ENCODE measurements at regions not wholly inside any gene's neighbourhood (a gene's known extent, or its start where the extent isn't known, plus 50 kb on each side); places are given as distances from the start of the nearest gene placed in this dataset.

DNA sequence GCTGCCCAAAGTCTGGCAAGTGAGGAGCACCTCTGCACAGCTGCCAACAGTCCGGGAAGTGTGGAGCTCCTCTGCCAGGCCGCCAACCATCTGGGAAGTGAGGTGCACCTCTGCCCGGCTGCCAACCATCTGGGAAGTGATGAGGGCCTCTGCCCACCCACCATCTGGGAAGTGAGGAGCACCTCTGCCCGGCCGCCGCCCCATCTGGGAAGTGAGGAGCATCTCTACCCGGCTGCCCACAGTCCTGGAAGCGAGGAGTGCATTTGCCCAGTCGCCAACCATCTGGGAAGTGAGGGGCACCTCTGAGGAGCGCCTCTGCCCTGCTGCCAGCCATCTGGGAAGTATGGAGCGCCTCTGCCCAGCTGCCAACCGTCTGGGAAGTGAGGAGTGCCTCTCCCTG is 893.7 kb downstream of the TYW1 start:
- H3K4me3 ChIP-seq (ENCODE audit: low read depth, low read length), result no peak overlapping the region
- TF ChIP-seq, protein P1, sequence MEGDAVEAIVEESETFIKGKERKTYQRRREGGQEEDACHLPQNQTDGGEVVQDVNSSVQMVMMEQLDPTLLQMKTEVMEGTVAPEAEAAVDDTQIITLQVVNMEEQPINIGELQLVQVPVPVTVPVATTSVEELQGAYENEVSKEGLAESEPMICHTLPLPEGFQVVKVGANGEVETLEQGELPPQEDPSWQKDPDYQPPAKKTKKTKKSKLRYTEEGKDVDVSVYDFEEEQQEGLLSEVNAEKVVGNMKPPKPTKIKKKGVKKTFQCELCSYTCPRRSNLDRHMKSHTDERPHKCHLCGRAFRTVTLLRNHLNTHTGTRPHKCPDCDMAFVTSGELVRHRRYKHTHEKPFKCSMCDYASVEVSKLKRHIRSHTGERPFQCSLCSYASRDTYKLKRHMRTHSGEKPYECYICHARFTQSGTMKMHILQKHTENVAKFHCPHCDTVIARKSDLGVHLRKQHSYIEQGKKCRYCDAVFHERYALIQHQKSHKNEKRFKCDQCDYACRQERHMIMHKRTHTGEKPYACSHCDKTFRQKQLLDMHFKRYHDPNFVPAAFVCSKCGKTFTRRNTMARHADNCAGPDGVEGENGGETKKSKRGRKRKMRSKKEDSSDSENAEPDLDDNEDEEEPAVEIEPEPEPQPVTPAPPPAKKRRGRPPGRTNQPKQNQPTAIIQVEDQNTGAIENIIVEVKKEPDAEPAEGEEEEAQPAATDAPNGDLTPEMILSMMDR (conservative IDR thresholded peaks at IDR 0.05; ENCODE audit: low read depth, low read length), result no peak
- no peak for DNase-seq (ENCODE audit: low read depth)

DNA sequence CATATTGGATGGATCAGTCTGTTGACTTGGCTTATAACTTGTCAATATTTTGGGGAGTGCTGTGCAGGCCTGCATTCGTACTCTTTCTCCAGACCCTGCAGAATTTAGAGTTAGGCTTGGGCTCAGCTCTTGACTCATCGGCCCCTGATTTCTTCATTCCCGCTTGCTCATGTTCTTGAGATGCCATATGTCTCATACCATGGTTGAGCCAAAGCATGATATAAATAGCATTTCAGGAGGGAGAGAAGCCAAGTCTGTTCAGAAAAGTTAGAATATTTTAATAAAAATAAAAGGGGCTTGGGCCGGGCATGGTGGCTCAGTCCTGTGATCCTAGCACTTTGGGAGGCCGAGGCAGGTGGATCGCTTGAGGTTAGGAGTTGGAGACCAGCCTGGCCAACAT is 898.1 kb downstream of the TYW1 start:
- no peak for DNase-seq (ENCODE audit: low read depth)
- no peak overlapping the region for H3K4me3 ChIP-seq (ENCODE audit: low read depth, low read length)
- TF ChIP-seq, protein P1 (conservative IDR thresholded peaks at IDR 0.05; ENCODE audit: low read depth, low read length), result no peak

DNA sequence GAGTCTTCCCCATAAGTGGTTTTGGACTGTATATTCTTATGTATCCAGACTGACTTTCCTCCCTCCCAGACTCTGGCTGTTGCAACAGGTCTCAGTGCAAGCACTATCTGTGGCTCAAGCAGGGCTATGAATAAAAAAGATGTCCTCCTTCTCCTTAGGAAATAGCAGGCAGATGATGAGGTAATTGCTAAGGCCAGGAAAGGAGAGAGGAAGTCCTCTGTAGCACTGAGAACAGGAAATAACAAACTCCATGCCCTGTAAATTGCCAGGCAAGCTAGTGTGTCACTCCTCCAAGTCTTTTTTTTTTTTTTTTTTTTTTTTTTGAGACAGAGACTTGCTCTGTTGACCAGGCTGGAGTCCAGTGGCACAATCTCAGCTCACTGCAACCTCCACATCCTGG is 900.1 kb downstream of the TYW1 start:
- no peak for DNase-seq (ENCODE audit: low read depth)
- no peak overlapping the region for H3K4me3 ChIP-seq (ENCODE audit: low read depth, low read length)
- TF ChIP-seq, protein P1 (conservative IDR thresholded peaks at IDR 0.05; ENCODE audit: low read depth, low read length), result no peak

DNA sequence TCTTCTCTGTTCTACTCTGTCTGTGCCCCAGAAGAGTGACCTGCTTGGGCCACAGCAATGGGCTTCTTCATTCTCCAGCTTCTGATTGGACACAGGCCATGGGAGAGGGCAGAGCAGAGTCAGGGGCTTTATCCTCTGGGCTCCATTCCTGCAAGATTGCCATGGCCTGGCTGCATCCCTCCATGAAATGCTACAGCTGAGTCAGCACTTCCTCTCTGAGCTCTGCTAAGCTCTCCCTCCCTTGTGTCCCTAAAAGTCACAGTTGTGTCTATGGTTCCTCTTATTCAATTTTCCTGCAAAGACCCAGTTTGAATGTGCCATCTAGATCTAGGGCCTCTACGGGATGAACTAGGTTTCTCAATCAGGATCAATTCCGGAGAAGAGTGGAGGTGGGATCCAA is 903.8 kb downstream of the TYW1 start:
- H3K4me3 ChIP-seq (ENCODE audit: low read depth, low read length), result no peak overlapping the region
- TF ChIP-seq, protein P1 (conservative IDR thresholded peaks at IDR 0.05; ENCODE audit: low read depth, low read length), result no peak
- no peak for DNase-seq (ENCODE audit: low read depth)

DNA sequence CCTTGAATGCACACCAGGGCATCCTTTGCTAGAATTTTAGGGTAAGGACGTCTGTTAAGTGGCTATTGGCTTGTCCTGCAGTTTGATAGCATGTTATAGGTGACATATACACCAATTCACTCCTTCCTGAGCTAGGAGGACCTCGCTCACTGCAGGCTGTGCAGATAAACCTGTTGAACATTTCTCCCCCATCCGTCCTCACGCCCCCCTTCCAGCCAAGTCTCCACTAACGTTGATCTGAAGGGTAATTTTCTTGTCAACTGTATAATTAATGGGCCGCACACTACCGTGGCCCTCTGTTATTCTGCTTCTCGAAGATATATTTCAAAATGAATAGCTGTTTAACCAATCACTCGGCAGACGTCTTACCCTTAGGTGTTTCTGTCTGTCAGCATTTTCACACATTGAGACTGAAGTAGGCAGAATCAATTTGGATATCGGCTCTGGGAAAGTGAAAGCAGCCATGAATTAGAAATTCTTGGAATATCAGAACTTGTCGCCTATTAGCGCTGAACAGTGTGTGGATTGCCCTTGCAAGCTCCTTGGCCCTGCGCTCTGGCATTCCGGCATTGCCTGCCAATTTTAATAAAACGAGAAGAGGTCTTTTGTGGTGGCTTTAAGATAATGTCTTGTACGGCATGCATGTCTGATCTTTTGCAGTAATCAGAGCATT is 905.3 kb downstream of the TYW1 start:
- H3K4me3 ChIP-seq (ENCODE audit: low read depth, low read length), result no peak overlapping the region
- TF ChIP-seq, protein P1 (conservative IDR thresholded peaks at IDR 0.05; ENCODE audit: low read depth, low read length), result no peak
- DNase-seq (ENCODE audit: low read depth), result no peak

DNA sequence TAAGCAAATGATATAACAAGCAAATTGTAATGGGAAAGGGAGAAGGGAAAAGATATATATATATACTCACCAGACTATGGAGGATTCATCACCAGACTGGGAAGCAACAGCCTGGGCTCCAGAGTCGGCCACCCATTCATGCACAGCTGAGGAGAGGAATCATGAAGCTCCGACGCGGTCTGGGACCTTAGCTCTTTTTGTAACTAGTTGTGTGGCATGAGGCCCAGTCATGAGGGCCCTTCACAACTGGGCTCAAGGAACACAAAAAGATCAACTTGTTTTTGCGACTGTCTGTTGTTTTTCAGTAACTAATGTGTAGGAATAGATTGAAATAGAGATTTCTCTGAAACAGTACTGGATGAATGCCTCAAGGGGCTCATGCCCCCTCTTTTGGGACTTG is 911.2 kb downstream of the TYW1 start:
- no peak for DNase-seq (ENCODE audit: low read depth)
- H3K4me3 ChIP-seq (ENCODE audit: low read depth, low read length), result no peak overlapping the region
- TF ChIP-seq, protein P1 (conservative IDR thresholded peaks at IDR 0.05; ENCODE audit: low read depth, low read length), result no peak

DNA sequence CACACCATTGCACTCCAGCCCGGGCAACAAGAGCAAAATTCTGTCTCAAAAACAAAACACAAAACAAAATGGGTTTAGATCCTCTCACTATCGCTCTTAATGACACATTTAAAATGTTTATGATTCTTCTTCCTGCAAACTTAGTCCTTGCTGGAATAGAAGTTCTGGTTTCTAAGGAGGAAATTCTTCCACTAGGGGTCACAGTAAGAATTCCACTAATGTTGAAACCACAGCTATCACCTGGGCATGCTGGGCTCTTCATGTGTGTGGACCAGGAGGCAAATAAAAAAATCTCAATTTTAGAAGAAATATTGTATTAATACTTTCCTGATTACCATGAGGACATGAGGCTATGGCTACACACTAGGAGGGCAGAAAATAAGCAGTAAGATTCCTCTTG is 915.8 kb downstream of the TYW1 start:
- no peak overlapping the region for H3K4me3 ChIP-seq (ENCODE audit: low read depth, low read length)
- TF ChIP-seq, protein P1 (conservative IDR thresholded peaks at IDR 0.05; ENCODE audit: low read depth, low read length), result no peak
- DNase-seq (ENCODE audit: low read depth), result no peak

Measured in epithelial cell of proximal tubule (primary cell).